CD14-positive monocyte (primary cell): ENCODE measurements at regions not wholly inside any gene's neighbourhood (a gene's known extent, or its start where the extent isn't known, plus 50 kb on each side); places are given as distances from the start of the nearest gene placed in this dataset.
"Not testable (repeated sequence)": the region's sequence is repeated elsewhere in the genome, so short reads cannot be mapped to it uniquely, and the experiment has no call there.

Experiments used
- DNase-seq, 3 donors: peaks; one replicate each; pipeline ENCODE4 v3.0.0-alpha.2; 2011 to 2022
- H2AFZ ChIP-seq: 2 replicates; pipeline ENCODE4 v1.6.0; 2012; ENCODE audit warnings: mild to moderate bottlenecking, low read depth, low read length, inconsistent platforms; ENCODE audit not compliant: insufficient read depth, poor library complexity, severe bottlenecking
- H3K27ac ChIP-seq, 2 donors: 1 replicate in 1 of 2; 2 replicates in 1 of 2; pipeline ENCODE4 v1.5.1; 2012 to 2013; ENCODE audit warnings: low read length in 2 of 2, control low read depth in 1 of 2, inconsistent platforms in 1 of 2, low read depth in 1 of 2, mild to moderate bottlenecking in 1 of 2
- H3K27me3 ChIP-seq, 2 donors: one replicate each; pipeline versions ENCODE4 v1.6.0 to v1.6.1; 2011 to 2013; ENCODE audit warnings: low read length in 2 of 2; ENCODE audit not compliant: control insufficient read depth in 2 of 2, insufficient read depth in 2 of 2
- H3K36me3 ChIP-seq, 2 donors: replicated peaks in 1 of 2; 1 replicate in 1 of 2; 2 replicates in 1 of 2; pipeline versions ENCODE4 v1.5.1 to v1.6.1; 2012 to 2013; ENCODE audit warnings: low read length in 2 of 2, control low read depth in 1 of 2, inconsistent platforms in 1 of 2, mild to moderate bottlenecking in 1 of 2; ENCODE audit not compliant: insufficient read depth in 2 of 2, control insufficient read depth in 1 of 2
- H3K4me1 ChIP-seq, 2 donors: 1 replicate in 1 of 2; 2 replicates in 1 of 2; pipeline versions ENCODE4 v1.5.1 to v1.6.1; 2012 to 2013; ENCODE audit warnings: low read length in 2 of 2, control low read depth in 1 of 2, inconsistent platforms in 1 of 2, mild to moderate bottlenecking in 1 of 2, moderate library complexity in 1 of 2; ENCODE audit not compliant: insufficient read depth in 2 of 2, control insufficient read depth in 1 of 2
- H3K4me2 ChIP-seq: replicated peaks from 2 replicates; pipeline ENCODE3; 2012; ENCODE audit warnings: low read length, moderate library complexity, mild to moderate bottlenecking; ENCODE audit not compliant: poor library complexity, severe bottlenecking; ENCODE audit errors: extremely low read depth
- H3K4me3 ChIP-seq, 3 experiments: fragments of 200-600 bp in 1 of 3; sonication (generic) in 1 of 3; replicated peaks in 1 of 3; 1 replicate in 2 of 3; 2 replicates in 1 of 3; pipeline ENCODE4 v1.5.1; 2011 to 2013; ENCODE audit warnings: low read length in 3 of 3, mild to moderate bottlenecking in 3 of 3, control low read depth in 2 of 3, low read depth in 2 of 3, inconsistent platforms in 1 of 3, moderate library complexity in 1 of 3
- H3K79me2 ChIP-seq: 2 replicates; pipeline ENCODE4 v1.6.0; 2012; ENCODE audit warnings: mild to moderate bottlenecking, control low read depth, inconsistent platforms, low read length, moderate library complexity; ENCODE audit not compliant: insufficient read depth
- H3K9ac ChIP-seq: 2 replicates; pipeline ENCODE4 v1.6.0; 2017; ENCODE audit warnings: low read length, mild to moderate bottlenecking; ENCODE audit not compliant: insufficient read depth, poor library complexity, severe bottlenecking
- H3K9me3 ChIP-seq, 2 donors: replicated peaks in 1 of 2; 1 replicate in 1 of 2; 2 replicates in 1 of 2; pipeline versions ENCODE4 v1.5.1 to v1.6.1; 2012 to 2013; ENCODE audit warnings: low read length in 2 of 2, control low read depth in 1 of 2; ENCODE audit not compliant: control insufficient read depth in 1 of 2, insufficient read depth in 1 of 2
- H4K20me1 ChIP-seq: 2 replicates; pipeline ENCODE4 v1.6.0; 2012; ENCODE audit warnings: mild to moderate bottlenecking, low read length, control low read depth, moderate library complexity; ENCODE audit not compliant: insufficient read depth
- H3K27ac Mint-ChIP-seq, 7 donors: one replicate each; pipeline ENCODE4 v1.8.0; 2020; ENCODE audit warnings: mild to moderate bottlenecking in 7 of 7, mixed read lengths in 7 of 7, moderate library complexity in 6 of 7, inconsistent platforms in 2 of 7
- H3K27me3 Mint-ChIP-seq, 3 donors: one replicate each; pipeline ENCODE4 v1.8.0; 2021 to 2022; ENCODE audit warnings: low read depth in 3 of 3, mild to moderate bottlenecking in 3 of 3, mixed read lengths in 3 of 3, moderate library complexity in 3 of 3, inconsistent platforms in 1 of 3
- H3K36me3 Mint-ChIP-seq, 2 donors: one replicate each; pipeline ENCODE4 v1.8.0; 2020; ENCODE audit warnings: mixed read lengths in 2 of 2, inconsistent platforms in 1 of 2, mild to moderate bottlenecking in 1 of 2
- H3K4me1 Mint-ChIP-seq: one replicate; pipeline ENCODE4 v1.8.0; 2020; ENCODE audit warnings: mild to moderate bottlenecking, mixed read lengths
- H3K4me3 Mint-ChIP-seq, 2 donors: one replicate each; pipeline ENCODE4 v1.8.0; 2020; ENCODE audit warnings: mild to moderate bottlenecking in 2 of 2, mixed read lengths in 2 of 2, moderate library complexity in 1 of 2
- H3K9me3 Mint-ChIP-seq, 7 donors: one replicate each; pipeline ENCODE4 v1.8.0; 2020 to 2022; ENCODE audit warnings: mixed read lengths in 7 of 7, mild to moderate bottlenecking in 6 of 7, moderate library complexity in 6 of 7, inconsistent platforms in 2 of 7
- CTCF ChIP-seq: fragments of 200-600 bp; IDR thresholded peaks from one replicate; pipeline ENCODE4 v1.8.0; 2022; ENCODE audit warnings: antibody characterized with exemption, mild to moderate bottlenecking
- WGBS: methylation state at CpG from one replicate; pipeline ENCODE4 v1.1.5; 2013; ENCODE audit warnings: missing lambda C conversion rate; ENCODE audit not compliant: insufficient coverage; 5-methylcytosine and 5-hydroxymethylcytosine counted together
- intact Hi-C, 2 donors: fragments of 100-400 bp; cut with micrococcal nuclease; formaldehyde crosslinking; loops; one replicate each; pipeline versions ENCODE4 v1.15.0 to v1.15.1; 2023

- H3K4me3 ChIP-seq = no peak overlapping the region
- intact Hi-C loops = loop anchor here in 1 of 2 donors (10.0 kb wide), 1 partner anchor 178 kb away; no protein-coding TSS in a partner anchor
- H3K4me3 Mint-ChIP-seq = no peak overlapping the region
- H3K36me3 ChIP-seq = no peaks in the 10 kb centered on the region
- peaks cover 5 to 15% (median 9%) of the 10 kb centered on the region in 7 donors for H3K9me3 Mint-ChIP-seq
- no peak for TF ChIP-seq CTCF
- peaks cover 0 to 4% of the 10 kb centered on the region in 2 donors for H3K9me3 ChIP-seq
- no peak overlapping the region for H3K27ac ChIP-seq
- peaks cover 12% of the 10 kb centered on the region in 2 donors for H3K4me1 ChIP-seq
- peaks cover 0 to 16% of the 10 kb centered on the region in 2 donors for H3K27me3 ChIP-seq
- H2AFZ ChIP-seq = no peak overlapping the region
- H3K27me3 Mint-ChIP-seq = peaks cover 15 to 25% (median 16%) of the 10 kb centered on the region in 3 donors
- no peaks in the 10 kb centered on the region for H3K79me2 ChIP-seq
- no peak overlapping the region for H3K9ac ChIP-seq
- no peaks in the 10 kb centered on the region for H4K20me1 ChIP-seq
- H3K36me3 Mint-ChIP-seq = peaks cover 0 to 3% of the 10 kb centered on the region in 2 donors
- peaks cover 13% of the 10 kb centered on the region for H3K4me1 Mint-ChIP-seq
- DNase-seq = no peak
- 84% methylated on average over 8 of the region's 12 CpGs for WGBS
- no peak overlapping the region for H3K4me2 ChIP-seq
- H3K27ac Mint-ChIP-seq = no peak overlapping the region
Observed at GRCh38 chr5:154642499-154643245, 112.5 kb upstream of the LARP1 start.

- not testable (repeated sequence) for H3K27ac Mint-ChIP-seq, H4K20me1 ChIP-seq, H3K27me3 Mint-ChIP-seq, H3K36me3 ChIP-seq, H3K4me1 Mint-ChIP-seq, H3K4me3 ChIP-seq, H3K9me3 ChIP-seq, H3K9ac ChIP-seq, H3K27me3 ChIP-seq, H3K4me2 ChIP-seq, H3K4me1 ChIP-seq, DNase-seq, H3K79me2 ChIP-seq, H2AFZ ChIP-seq, H3K4me3 Mint-ChIP-seq, H3K27ac ChIP-seq, H3K36me3 Mint-ChIP-seq
- peaks cover 4 to 15% (median 9%) of the 10 kb centered on the region in 7 donors for H3K9me3 Mint-ChIP-seq
- 21% methylated on average over 2 of the region's 4 CpGs for WGBS
- peak; percentile 54 for TF ChIP-seq CTCF
- intact Hi-C loops = loop anchor here (2.0 to 10.0 kb wide), 2 partner anchors 174 to 176 kb away; no protein-coding TSS in a partner anchor
Observed at GRCh38 chr5:154640213-154640831, 114.9 kb upstream of the LARP1 start.

- H3K9me3 ChIP-seq, H3K9ac ChIP-seq, H3K4me3 ChIP-seq, H3K27me3 ChIP-seq, DNase-seq, H3K9me3 Mint-ChIP-seq, H3K4me1 Mint-ChIP-seq, H3K4me3 Mint-ChIP-seq, H3K36me3 Mint-ChIP-seq, H4K20me1 ChIP-seq, H3K27ac Mint-ChIP-seq, H3K27ac ChIP-seq, H3K4me1 ChIP-seq, H3K79me2 ChIP-seq, H3K4me2 ChIP-seq, H3K27me3 Mint-ChIP-seq, H2AFZ ChIP-seq, intact Hi-C loops, H3K36me3 ChIP-seq: not testable (repeated sequence)
- WGBS = 100% methylated on average over 2 of the region's 7 CpGs
Observed at GRCh38 chr5:154636786-154637185, 118.4 kb upstream of the LARP1 start.
